Neutrophil (primary cell): ENCODE measurements at regions not wholly inside any gene's neighbourhood (a gene's known extent, or its start where the extent isn't known, plus 50 kb on each side); places are given as distances from the start of the nearest gene placed in this dataset.

Experiments
- H3K27ac ChIP-seq: fragments of 200-600 bp; sonication (generic); 2 replicates; pipeline ENCODE4 v1.5.1; 2016; ENCODE audit warnings: mild to moderate bottlenecking, moderate library complexity
- H3K27me3 ChIP-seq: fragments of 200-600 bp; sonication (generic); 2 replicates; pipeline ENCODE4 v1.6.0; 2016; ENCODE audit warnings: mild to moderate bottlenecking
- H3K36me3 ChIP-seq: fragments of 200-600 bp; sonication (generic); 2 replicates; pipeline ENCODE4 v1.5.1; 2017
- H3K4me1 ChIP-seq, 2 experiments: fragments of 200-600 bp in 1 of 2; sonication (generic) in 1 of 2; 1 replicate in 1 of 2; 2 replicates in 1 of 2; pipeline versions ENCODE4 v1.5.1 to v1.6.1; 2013 to 2016; ENCODE audit warnings: low read depth in 1 of 2, low read length in 1 of 2, mild to moderate bottlenecking in 1 of 2, moderate library complexity in 1 of 2; ENCODE audit not compliant: control insufficient read depth in 1 of 2, insufficient read depth in 1 of 2
- H3K4me3 ChIP-seq, 2 experiments: fragments of 200-600 bp in 1 of 2; sonication (generic) in 1 of 2; 1 replicate in 1 of 2; 2 replicates in 1 of 2; pipeline ENCODE4 v1.5.1; 2013 to 2016; ENCODE audit warnings: low read depth in 1 of 2, low read length in 1 of 2, mild to moderate bottlenecking in 1 of 2, moderate library complexity in 1 of 2
- H3K9me3 ChIP-seq: fragments of 200-600 bp; sonication (generic); 2 replicates; pipeline ENCODE4 v1.5.1; 2016
- TF ChIP-seq, protein P1 (sequence below): fragments of 200-600 bp; sonication (generic); IDR thresholded peaks from 2 replicates; pipeline ENCODE4 v1.5.1; 2016; ENCODE audit warnings: antibody characterized with exemption

DNA sequence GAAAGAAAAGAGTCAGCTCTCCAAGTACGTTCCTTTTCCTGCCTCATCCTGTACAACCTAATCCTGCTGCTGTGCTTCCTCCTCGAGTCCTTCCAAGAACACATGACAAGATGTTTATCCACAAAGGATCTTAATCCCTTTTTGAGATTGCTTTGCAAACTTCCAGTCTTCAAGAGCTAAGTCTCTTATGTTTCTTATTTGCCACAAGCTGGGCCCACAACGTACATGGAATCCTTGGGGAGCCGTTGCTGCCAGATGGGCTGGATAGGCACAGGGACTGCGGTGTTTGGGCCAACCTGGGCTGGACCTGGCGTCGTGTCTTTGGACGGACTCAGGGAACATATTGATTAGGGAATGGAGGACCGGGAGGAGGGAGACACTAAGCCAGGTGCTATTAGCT, 79.7 kb upstream of the AFDN start:
- H3K9me3 ChIP-seq: no peaks in the 10 kb centered on the region
- TF ChIP-seq, protein P1, sequence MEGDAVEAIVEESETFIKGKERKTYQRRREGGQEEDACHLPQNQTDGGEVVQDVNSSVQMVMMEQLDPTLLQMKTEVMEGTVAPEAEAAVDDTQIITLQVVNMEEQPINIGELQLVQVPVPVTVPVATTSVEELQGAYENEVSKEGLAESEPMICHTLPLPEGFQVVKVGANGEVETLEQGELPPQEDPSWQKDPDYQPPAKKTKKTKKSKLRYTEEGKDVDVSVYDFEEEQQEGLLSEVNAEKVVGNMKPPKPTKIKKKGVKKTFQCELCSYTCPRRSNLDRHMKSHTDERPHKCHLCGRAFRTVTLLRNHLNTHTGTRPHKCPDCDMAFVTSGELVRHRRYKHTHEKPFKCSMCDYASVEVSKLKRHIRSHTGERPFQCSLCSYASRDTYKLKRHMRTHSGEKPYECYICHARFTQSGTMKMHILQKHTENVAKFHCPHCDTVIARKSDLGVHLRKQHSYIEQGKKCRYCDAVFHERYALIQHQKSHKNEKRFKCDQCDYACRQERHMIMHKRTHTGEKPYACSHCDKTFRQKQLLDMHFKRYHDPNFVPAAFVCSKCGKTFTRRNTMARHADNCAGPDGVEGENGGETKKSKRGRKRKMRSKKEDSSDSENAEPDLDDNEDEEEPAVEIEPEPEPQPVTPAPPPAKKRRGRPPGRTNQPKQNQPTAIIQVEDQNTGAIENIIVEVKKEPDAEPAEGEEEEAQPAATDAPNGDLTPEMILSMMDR: no peak
- H3K27me3 ChIP-seq: no peaks in the 10 kb centered on the region
- H3K36me3 ChIP-seq: no peaks in the 10 kb centered on the region
- H3K4me1 ChIP-seq: peaks cover 42 to 43% of the 10 kb centered on the region in 2 experiments
- no peak overlapping the region for H3K4me3 ChIP-seq
- H3K27ac ChIP-seq: no peak overlapping the region

DNA sequence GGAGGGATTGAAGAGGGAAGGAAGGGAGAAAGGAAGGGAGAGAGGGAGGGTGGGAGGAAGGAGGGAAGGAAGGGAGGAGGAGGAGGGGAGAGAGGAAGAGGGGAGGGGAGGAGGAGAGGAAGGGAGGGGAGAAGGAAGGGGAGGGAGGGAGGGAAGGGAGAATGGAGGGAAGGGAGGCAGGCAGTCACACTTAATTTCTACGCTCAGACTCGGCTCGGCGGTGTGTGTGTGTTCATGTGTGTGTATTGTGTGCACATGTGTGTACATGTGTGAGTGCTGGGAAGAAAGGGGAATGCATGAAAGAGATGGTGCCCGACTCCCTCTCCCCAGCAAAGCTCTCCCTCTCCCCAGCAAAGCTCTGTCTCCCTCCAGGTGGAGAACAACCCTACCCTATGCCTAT, 79.1 kb upstream of the AFDN start:
- Histone ChIP-seq H3K9me3 (no peaks in the 10 kb centered on the region), H3K4me1 (peaks cover 42 to 43% of the 10 kb centered on the region in 2 experiments), H3K36me3 (no peaks in the 10 kb centered on the region), H3K4me3 (no peak overlapping the region), H3K27ac (no peak overlapping the region), H3K27me3 (no peaks in the 10 kb centered on the region)
- TF ChIP-seq, protein P1: no peak

GRCh38 chr6:167748046-167748445, 78.7 kb upstream of the AFDN start:
- TF ChIP-seq, protein P1: no peak
- H3K4me1 ChIP-seq: peaks cover 41 to 43% of the 10 kb centered on the region in 2 experiments
- no peaks in the 10 kb centered on the region for H3K27me3 ChIP-seq
- H3K4me3 ChIP-seq: no peak overlapping the region
- H3K27ac ChIP-seq: no peak overlapping the region
- H3K36me3 ChIP-seq: no peaks in the 10 kb centered on the region
- H3K9me3 ChIP-seq: no peaks in the 10 kb centered on the region

DNA sequence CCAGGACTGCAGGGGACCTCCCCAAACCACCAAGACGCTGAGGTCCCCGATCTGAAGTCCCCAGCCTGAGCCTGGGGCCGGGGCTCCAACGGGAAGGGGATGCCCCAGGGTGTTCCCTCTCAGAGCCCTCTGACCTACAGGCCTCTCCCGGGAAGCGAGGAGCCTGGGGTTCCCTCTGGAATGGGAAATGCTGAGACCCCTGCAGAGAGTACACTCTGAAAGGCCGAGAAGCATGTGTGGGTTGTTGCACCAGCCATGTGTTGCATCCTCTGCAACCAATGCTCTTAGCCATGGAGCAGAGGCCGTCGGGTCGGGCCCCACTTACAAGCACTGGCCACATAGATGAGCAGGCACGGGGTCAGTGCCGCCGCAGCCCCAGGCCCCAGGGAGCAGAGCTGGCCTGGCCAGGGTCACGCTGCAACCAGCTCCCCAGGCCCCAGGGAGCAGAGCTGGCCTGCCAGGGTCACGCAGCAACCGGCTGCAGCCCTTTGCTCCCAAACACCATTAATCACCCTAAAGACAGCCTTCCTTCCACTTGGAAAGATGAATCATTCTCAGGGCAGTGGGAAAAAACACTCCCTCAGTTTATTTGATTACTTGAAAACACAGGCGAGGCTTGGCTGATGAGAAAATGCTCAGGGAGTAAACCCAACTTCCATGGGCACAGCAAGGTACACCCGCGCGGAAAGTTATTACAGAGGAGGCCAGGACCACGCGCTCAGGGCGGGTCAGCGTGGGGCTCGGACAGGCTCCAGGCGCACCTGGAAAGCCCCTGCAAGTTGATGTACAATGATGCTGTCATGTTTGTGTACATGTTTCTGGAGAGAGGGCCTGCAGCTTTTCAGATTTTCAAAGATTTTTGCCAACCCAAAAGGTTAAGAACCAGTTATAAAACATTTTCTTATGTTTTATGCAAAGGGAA, 78.0 kb upstream of the AFDN start:
- Histone ChIP-seq H3K4me1 (peaks cover 34 to 36% of the 10 kb centered on the region in 2 experiments), H3K9me3 (no peaks in the 10 kb centered on the region), H3K36me3 (no peaks in the 10 kb centered on the region), H3K4me3 (no peak overlapping the region), H3K27ac (no peak overlapping the region), H3K27me3 (no peaks in the 10 kb centered on the region)
- TF ChIP-seq, protein P1: no peak

DNA sequence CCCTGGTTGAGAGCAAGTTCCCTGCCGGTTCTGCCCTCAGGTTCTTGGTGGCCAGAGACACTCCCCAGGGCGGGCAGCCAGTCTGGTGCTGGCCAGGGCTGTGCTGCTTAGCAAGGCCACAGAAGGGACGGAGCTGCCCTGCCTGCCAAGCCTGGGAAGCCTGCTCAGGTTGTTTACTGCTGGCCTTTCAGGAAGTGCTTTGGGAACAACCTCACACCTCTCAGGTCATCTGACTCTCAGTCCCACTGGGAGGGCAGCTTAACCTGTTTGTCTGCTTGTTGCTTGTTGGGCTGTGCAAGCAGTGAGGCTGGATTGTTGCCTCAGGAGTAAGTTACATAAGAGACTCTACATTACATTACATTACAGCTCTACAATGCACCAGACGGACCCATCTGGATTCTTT, 75.8 kb upstream of the AFDN start:
- no peaks in the 10 kb centered on the region for H3K36me3 ChIP-seq
- no peak overlapping the region for H3K4me3 ChIP-seq
- TF ChIP-seq, protein P1: no peak
- H3K9me3 ChIP-seq: no peaks in the 10 kb centered on the region
- H3K27me3 ChIP-seq: no peaks in the 10 kb centered on the region
- peaks cover 12 to 14% of the 10 kb centered on the region in 2 experiments for H3K4me1 ChIP-seq
- no peak overlapping the region for H3K27ac ChIP-seq
